ENCODE measurements at regions not wholly inside any gene's neighbourhood (a gene's known extent, or its start where the extent isn't known, plus 50 kb on each side); places are given as distances from the start of the nearest gene placed in this dataset.
A peak's percentile ranks its signal among the peaks of the same experiment; 100 is the strongest.

- no peak for TF ChIP-seq GABPA (IDR thresholded peaks at IDR 0.05 in 1 of 2, conservative IDR thresholded peaks at IDR 0.05 in 1 of 2)
- peak; percentile 70 to 77 for TF ChIP-seq HNF4A (conservative IDR thresholded peaks at IDR 0.05)
- TF ChIP-seq REST (IDR thresholded peaks at IDR 0.05), result no peak
- no peak for TF ChIP-seq ZBTB33 (IDR thresholded peaks at IDR 0.05)
- TF ChIP-seq RAD21 (IDR thresholded peaks at IDR 0.05), result peak in 1 of 2 donors; percentile 53
- no peak for TF ChIP-seq YY1 (IDR thresholded peaks at IDR 0.05)
- TF ChIP-seq SP1 (IDR thresholded peaks at IDR 0.05), result peak; percentile 49
- TF ChIP-seq FOXA2 (IDR thresholded peaks at IDR 0.05), result no peak
- no peak for TF ChIP-seq HNF4G (IDR thresholded peaks at IDR 0.05)
- no peak for TF ChIP-seq MAX (IDR thresholded peaks at IDR 0.05)
- TF ChIP-seq RXRA (IDR thresholded peaks at IDR 0.05), result peak; percentile 23 to 34
- TF ChIP-seq TAF1 (conservative IDR thresholded peaks at IDR 0.05), result no peak
- no peak for TF ChIP-seq JUND (IDR thresholded peaks at IDR 0.05)
- no peak for TF ChIP-seq ATF3 (IDR thresholded peaks at IDR 0.05)
- no peak for TF ChIP-seq CTCF (IDR thresholded peaks at IDR 0.05; ENCODE audit: low read depth, low read length, missing input control)
- peak; percentile 21 for TF ChIP-seq NR2F2 (IDR thresholded peaks at IDR 0.05)
- TF ChIP-seq EGR1 (IDR thresholded peaks at IDR 0.05; ENCODE audit: low read depth in 2 of 2), result no peak
- no peak for TF ChIP-seq FOXA1 (IDR thresholded peaks at IDR 0.05)
- H3K4me3 ChIP-seq (ENCODE audit: low read depth in 1 of 3, low read length in 3 of 3), result no peak overlapping the region
- WGBS, result 16% methylated on average over 5 of the region's 5 CpGs
- peak overlapping the region in 1 of 2 donors; percentile 47 for H3K9ac ChIP-seq (ENCODE audit: low read depth in 1 of 2, low read length in 2 of 2)
- H3K4me1 ChIP-seq (ENCODE audit: control insufficient read depth in 4 of 4, insufficient read depth in 4 of 4, low read length in 3 of 4), result peaks cover 14 to 46% (median 36%) of the 10 kb centered on the region in 4 donors
- no peaks in the 10 kb centered on the region for H3K9me3 ChIP-seq (ENCODE audit: control insufficient read depth in 4 of 4, low read length in 3 of 4)
- no peaks in the 10 kb centered on the region for H3K27me3 ChIP-seq (ENCODE audit: control insufficient read depth in 4 of 4, insufficient read depth in 4 of 4, low read length in 3 of 4)
- no peaks in the 10 kb centered on the region for H3K36me3 ChIP-seq (ENCODE audit: control insufficient read depth in 4 of 4, insufficient read depth in 3 of 4, low read depth in 1 of 4, low read length in 3 of 4)
- peak overlapping the region; percentile 46 to 69 for H3K27ac ChIP-seq (ENCODE audit: low read depth in 1 of 2, low read length in 2 of 2)
- no peak for DNase-seq (ENCODE audit: low spot score)
These were observed 110.4 kb upstream of the MYL2 start for GRCh38 chr12:111030800-111031199.
